Neural cell (in vitro differentiated cells): ENCODE measurements at regions not wholly inside any gene's neighbourhood (a gene's known extent, or its start where the extent isn't known, plus 50 kb on each side); places are given as distances from the start of the nearest gene placed in this dataset.

Experiments used
- H2AFZ ChIP-seq: fragments of 200-600, 300-800 bp; sonication (generic), shearing (Covaris generic); 2 replicates; pipeline ENCODE4 v1.6.0; 2014; ENCODE audit warnings: low read depth, mild to moderate bottlenecking, antibody characterized with exemption, low read length, moderate library complexity
- H3F3A ChIP-seq: fragments of 200-600 bp; shearing (Covaris generic); 2 replicates; pipeline ENCODE4 v1.6.1; 2016; ENCODE audit warnings: mild to moderate bottlenecking, moderate library complexity, mixed read lengths, antibody characterized with exemption, low read length; ENCODE audit not compliant: insufficient read depth, poor library complexity, severe bottlenecking
- H3K27ac ChIP-seq: fragments of 200-600, 300-800 bp; sonication (generic), shearing (Covaris generic); 2 replicates; pipeline ENCODE4 v1.5.1; 2014; ENCODE audit warnings: mild to moderate bottlenecking, low read length, moderate library complexity
- H3K27me3 ChIP-seq: fragments of 300-800, 200-600 bp; sonication (generic), shearing (Covaris generic); 2 replicates; pipeline ENCODE4 v1.6.0; 2014; ENCODE audit warnings: mild to moderate bottlenecking, low read depth, low read length, moderate library complexity; ENCODE audit not compliant: insufficient read depth
- H3K36me3 ChIP-seq: fragments of 300-800, 200-600 bp; sonication (generic), shearing (Covaris generic); 2 replicates; pipeline ENCODE4 v1.5.1; 2014; ENCODE audit warnings: mild to moderate bottlenecking, antibody characterized with exemption, low read length, moderate library complexity; ENCODE audit not compliant: insufficient read depth
- H3K4me2 ChIP-seq: fragments of 300-800, 200-600 bp; sonication (generic), shearing (Covaris generic); 2 replicates; pipeline ENCODE4 v1.6.0; 2014; ENCODE audit warnings: mild to moderate bottlenecking, low read length
- H3K4me3 ChIP-seq: fragments of 300-800, 200-600 bp; sonication (generic), shearing (Covaris generic); 2 replicates; pipeline ENCODE4 v1.5.1; 2014; ENCODE audit warnings: mild to moderate bottlenecking, low read length, moderate library complexity
- H3K79me2 ChIP-seq: fragments of 200-600 bp; shearing (Covaris generic); replicated peaks from 2 replicates; pipeline ENCODE4 v1.6.0; 2014; ENCODE audit warnings: mild to moderate bottlenecking, low read length, moderate library complexity; ENCODE audit not compliant: insufficient read depth
- H3K9ac ChIP-seq: fragments of 300-800, 200-600 bp; sonication (generic), shearing (Covaris generic); 2 replicates; pipeline ENCODE4 v1.6.1; 2016; ENCODE audit warnings: mild to moderate bottlenecking, low read length, mixed read lengths
- H3K9me2 ChIP-seq: fragments of 200-600 bp; shearing (Covaris generic); 2 replicates; pipeline ENCODE4 v1.6.1; 2016; ENCODE audit warnings: mild to moderate bottlenecking, low read length, mixed read lengths; ENCODE audit not compliant: insufficient read depth
- H3K9me3 ChIP-seq: fragments of 200-600, 300-800 bp; sonication (generic), shearing (Covaris generic); 2 replicates; pipeline ENCODE4 v1.6.1; 2016; ENCODE audit warnings: mild to moderate bottlenecking, mixed run types, low read length, moderate library complexity, mixed read lengths
- H4K20me1 ChIP-seq: fragments of 200-600 bp; shearing (Covaris generic); 2 replicates; pipeline ENCODE4 v1.6.1; 2016; ENCODE audit warnings: mild to moderate bottlenecking, mixed run types; ENCODE audit not compliant: insufficient read depth
- EP300 ChIP-seq: fragments of 450-650 bp; conservative IDR thresholded peaks from 2 replicates; pipeline ENCODE4 v1.6.1; 2014; ENCODE audit warnings: antibody characterized with exemption, mild to moderate bottlenecking, moderate library complexity; ENCODE audit not compliant: poor library complexity, severe bottlenecking
- EZH2 ChIP-seq: fragments of 200-600, 300-800 bp; shearing (Covaris generic), sonication (generic); IDR thresholded peaks from 2 replicates; pipeline ENCODE4 v1.6.1; 2014; ENCODE audit warnings: antibody characterized with exemption, low read length, borderline replicate concordance, mild to moderate bottlenecking; ENCODE audit not compliant: insufficient read depth, poor library complexity, severe bottlenecking
- MXI1 ChIP-seq: fragments of 450-650 bp; conservative IDR thresholded peaks from 2 replicates; pipeline ENCODE4 v1.6.1; 2014; ENCODE audit warnings: antibody characterized with exemption, mild to moderate bottlenecking; ENCODE audit not compliant: poor library complexity, severe bottlenecking
- POLR2AphosphoS5 ChIP-seq: IDR thresholded peaks from 2 replicates; pipeline ENCODE4 v1.6.1; 2012
- RAD21 ChIP-seq: fragments of 450-650 bp; conservative IDR thresholded peaks from 2 replicates; pipeline ENCODE4 v1.6.1; 2014; ENCODE audit warnings: antibody characterized with exemption, mild to moderate bottlenecking, moderate library complexity
- SMC3 ChIP-seq: fragments of 450-650 bp; conservative IDR thresholded peaks from 2 replicates; pipeline ENCODE4 v1.6.1; 2014; ENCODE audit warnings: antibody characterized with exemption, mild to moderate bottlenecking, moderate library complexity; ENCODE audit not compliant: poor library complexity
- TAF1 ChIP-seq: IDR thresholded peaks from 2 replicates; pipeline ENCODE4 v1.6.1; 2012; ENCODE audit warnings: low read depth
- TF ChIP-seq, protein P1 (sequence below): fragments of 450-650 bp; IDR thresholded peaks from 2 replicates; pipeline ENCODE4 v1.5.1; 2014; ENCODE audit warnings: antibody characterized with exemption, mild to moderate bottlenecking, moderate library complexity; ENCODE audit not compliant: poor library complexity, severe bottlenecking
- TF ChIP-seq, protein P2 (sequence below): IDR thresholded peaks from 2 replicates; pipeline ENCODE4 v1.6.1; 2012; ENCODE audit warnings: borderline replicate concordance

- no peaks in the 10 kb centered on the region for H3K9me3 ChIP-seq
- TF ChIP-seq SMC3, result no peak
- no peak for TF ChIP-seq TAF1
- TF ChIP-seq, protein P1, sequence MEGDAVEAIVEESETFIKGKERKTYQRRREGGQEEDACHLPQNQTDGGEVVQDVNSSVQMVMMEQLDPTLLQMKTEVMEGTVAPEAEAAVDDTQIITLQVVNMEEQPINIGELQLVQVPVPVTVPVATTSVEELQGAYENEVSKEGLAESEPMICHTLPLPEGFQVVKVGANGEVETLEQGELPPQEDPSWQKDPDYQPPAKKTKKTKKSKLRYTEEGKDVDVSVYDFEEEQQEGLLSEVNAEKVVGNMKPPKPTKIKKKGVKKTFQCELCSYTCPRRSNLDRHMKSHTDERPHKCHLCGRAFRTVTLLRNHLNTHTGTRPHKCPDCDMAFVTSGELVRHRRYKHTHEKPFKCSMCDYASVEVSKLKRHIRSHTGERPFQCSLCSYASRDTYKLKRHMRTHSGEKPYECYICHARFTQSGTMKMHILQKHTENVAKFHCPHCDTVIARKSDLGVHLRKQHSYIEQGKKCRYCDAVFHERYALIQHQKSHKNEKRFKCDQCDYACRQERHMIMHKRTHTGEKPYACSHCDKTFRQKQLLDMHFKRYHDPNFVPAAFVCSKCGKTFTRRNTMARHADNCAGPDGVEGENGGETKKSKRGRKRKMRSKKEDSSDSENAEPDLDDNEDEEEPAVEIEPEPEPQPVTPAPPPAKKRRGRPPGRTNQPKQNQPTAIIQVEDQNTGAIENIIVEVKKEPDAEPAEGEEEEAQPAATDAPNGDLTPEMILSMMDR, result no peak
- no peak for TF ChIP-seq POLR2AphosphoS5
- TF ChIP-seq EZH2, result no peak
- no peak for TF ChIP-seq MXI1
- TF ChIP-seq, protein P2, sequence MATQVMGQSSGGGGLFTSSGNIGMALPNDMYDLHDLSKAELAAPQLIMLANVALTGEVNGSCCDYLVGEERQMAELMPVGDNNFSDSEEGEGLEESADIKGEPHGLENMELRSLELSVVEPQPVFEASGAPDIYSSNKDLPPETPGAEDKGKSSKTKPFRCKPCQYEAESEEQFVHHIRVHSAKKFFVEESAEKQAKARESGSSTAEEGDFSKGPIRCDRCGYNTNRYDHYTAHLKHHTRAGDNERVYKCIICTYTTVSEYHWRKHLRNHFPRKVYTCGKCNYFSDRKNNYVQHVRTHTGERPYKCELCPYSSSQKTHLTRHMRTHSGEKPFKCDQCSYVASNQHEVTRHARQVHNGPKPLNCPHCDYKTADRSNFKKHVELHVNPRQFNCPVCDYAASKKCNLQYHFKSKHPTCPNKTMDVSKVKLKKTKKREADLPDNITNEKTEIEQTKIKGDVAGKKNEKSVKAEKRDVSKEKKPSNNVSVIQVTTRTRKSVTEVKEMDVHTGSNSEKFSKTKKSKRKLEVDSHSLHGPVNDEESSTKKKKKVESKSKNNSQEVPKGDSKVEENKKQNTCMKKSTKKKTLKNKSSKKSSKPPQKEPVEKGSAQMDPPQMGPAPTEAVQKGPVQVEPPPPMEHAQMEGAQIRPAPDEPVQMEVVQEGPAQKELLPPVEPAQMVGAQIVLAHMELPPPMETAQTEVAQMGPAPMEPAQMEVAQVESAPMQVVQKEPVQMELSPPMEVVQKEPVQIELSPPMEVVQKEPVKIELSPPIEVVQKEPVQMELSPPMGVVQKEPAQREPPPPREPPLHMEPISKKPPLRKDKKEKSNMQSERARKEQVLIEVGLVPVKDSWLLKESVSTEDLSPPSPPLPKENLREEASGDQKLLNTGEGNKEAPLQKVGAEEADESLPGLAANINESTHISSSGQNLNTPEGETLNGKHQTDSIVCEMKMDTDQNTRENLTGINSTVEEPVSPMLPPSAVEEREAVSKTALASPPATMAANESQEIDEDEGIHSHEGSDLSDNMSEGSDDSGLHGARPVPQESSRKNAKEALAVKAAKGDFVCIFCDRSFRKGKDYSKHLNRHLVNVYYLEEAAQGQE, result no peak
- no peak for TF ChIP-seq RAD21
- TF ChIP-seq EP300, result no peak
- H3K27ac ChIP-seq, result no peak overlapping the region
- H3K36me3 ChIP-seq, result no peaks in the 10 kb centered on the region
- H3K9me2 ChIP-seq, result no peaks in the 10 kb centered on the region
- H3K79me2 ChIP-seq, result no peaks in the 10 kb centered on the region
- H3K4me2 ChIP-seq, result no peak overlapping the region
- H3K27me3 ChIP-seq, result no peaks in the 10 kb centered on the region
- no peaks in the 10 kb centered on the region for H3F3A ChIP-seq
- no peaks in the 10 kb centered on the region for H4K20me1 ChIP-seq
- H3K9ac ChIP-seq, result no peak overlapping the region
- H3K4me3 ChIP-seq, result no peak overlapping the region
- H2AFZ ChIP-seq, result no peak overlapping the region
Observed at GRCh38 chr4:187814737-187815465, 180.7 kb upstream of the ZFP42 start.

GRCh38 chr4:187826725-187827124 lies 168.8 kb upstream of the ZFP42 start:
- no peaks in the 10 kb centered on the region for H3K9me2 ChIP-seq
- no peak overlapping the region for H3K27ac ChIP-seq
- TF ChIP-seq RAD21, result no peak
- TF ChIP-seq EZH2, result no peak
- H3K79me2 ChIP-seq, result no peaks in the 10 kb centered on the region
- no peaks in the 10 kb centered on the region for H3K9me3 ChIP-seq
- H3K4me2 ChIP-seq, result no peak overlapping the region
- no peaks in the 10 kb centered on the region for H3K27me3 ChIP-seq
- no peaks in the 10 kb centered on the region for H3F3A ChIP-seq
- H4K20me1 ChIP-seq, result no peaks in the 10 kb centered on the region
- H3K9ac ChIP-seq, result no peak overlapping the region
- no peak overlapping the region for H2AFZ ChIP-seq
- no peaks in the 10 kb centered on the region for H3K36me3 ChIP-seq
- no peak overlapping the region for H3K4me3 ChIP-seq
